D721Med (cell line): ENCODE measurements at regions not wholly inside any gene's neighbourhood (a gene's known extent, or its start where the extent isn't known, plus 50 kb on each side); places are given as distances from the start of the nearest gene placed in this dataset.

ENCODE experiments used
- DNase-seq: peaks from one replicate; pipeline ENCODE4 v3.0.0; 2011; ENCODE audit warnings: low spot score; ENCODE audit not compliant: insufficient read length
- FAIRE-seq: peaks from 2 replicates; lab custom pipeline; 2011; peaks lifted over from hg19 to GRCh38; lab: Jason Lieb, UNC
- CTCF ChIP-seq: IDR thresholded peaks from 2 replicates; pipeline ENCODE4 v1.5.1; 2012; ENCODE audit warnings: mild to moderate bottlenecking, control low read depth; ENCODE audit not compliant: insufficient read depth; ENCODE audit errors: missing control alignments

- no peak for DNase-seq
- FAIRE-seq: no peak
- no peak for TF ChIP-seq CTCF
Measured at GRCh38 chr3:190213727-190214126, 93.0 kb upstream of the P3H2 start.

- no peak for TF ChIP-seq CTCF
- no peak for DNase-seq
- no peak for FAIRE-seq
Measured at GRCh38 chr3:190210608-190211007, 89.9 kb upstream of the P3H2 start.

GRCh38 chr3:190209533-190209932 is 88.8 kb upstream of the P3H2 start:
- DNase-seq: no peak
- TF ChIP-seq CTCF: no peak
- no peak for FAIRE-seq

GRCh38 chr3:190208196-190208595 is 87.5 kb upstream of the P3H2 start:
- FAIRE-seq: no peak
- no peak for DNase-seq
- no peak for TF ChIP-seq CTCF

DNA sequence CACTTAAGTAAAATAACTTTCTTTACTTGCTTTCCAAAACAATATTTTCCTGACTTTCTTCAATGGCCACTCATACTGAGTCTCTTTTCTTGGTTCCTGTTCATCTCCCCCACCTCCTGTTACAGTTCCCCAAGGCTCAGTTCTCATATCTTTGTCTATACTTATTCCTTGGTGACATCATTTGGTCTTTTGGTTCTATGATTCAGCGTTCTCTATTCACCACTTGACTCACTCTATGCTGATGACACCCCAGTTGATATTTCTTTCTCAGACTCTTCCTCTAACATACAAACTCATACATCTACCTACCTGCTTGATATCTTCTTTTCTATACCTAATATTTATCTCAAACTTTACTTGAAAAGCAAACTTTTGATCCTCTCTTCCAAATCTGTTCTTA is 85.0 kb upstream of the P3H2 start:
- FAIRE-seq (no peak), DNase-seq (no peak)
- TF ChIP-seq CTCF: no peak

- no peak for TF ChIP-seq CTCF
- DNase-seq: no peak
- FAIRE-seq: no peak
Measured at GRCh38 chr3:190204200-190204599, 83.5 kb upstream of the P3H2 start.

- FAIRE-seq (no peak), DNase-seq (no peak)
- TF ChIP-seq CTCF: no peak
Measured at GRCh38 chr3:190197346-190197763, 76.7 kb upstream of the P3H2 start.
